Tibial artery (tissue), 4 donors: ENCODE measurements at regions not wholly inside any gene's neighbourhood (a gene's known extent, or its start where the extent isn't known, plus 50 kb on each side); places are given as distances from the start of the nearest gene placed in this dataset.
A peak's percentile ranks its signal among the peaks of the same experiment; 100 is the strongest.

Experiments used
- DNase-seq, 2 donors: peaks; one replicate each; pipeline ENCODE4 v3.0.0-alpha.2; 2019
- H3K27ac ChIP-seq, 2 donors: fragments of 200-600 bp; sonication (generic) in 1 of 2; 1 replicate in 1 of 2; 2 replicates in 1 of 2; pipeline ENCODE4 v1.5.1; 2018 to 2019; ENCODE audit warnings: mild to moderate bottlenecking in 1 of 2
- H3K27me3 ChIP-seq, 2 donors: fragments of 200-600 bp; sonication (generic) in 1 of 2; one replicate each; pipeline versions ENCODE4 v1.5.1 to v1.6.0; 2016 to 2019
- H3K36me3 ChIP-seq, 3 donors: fragments of 200-600 bp; sonication (generic) in 2 of 3; one replicate each; pipeline ENCODE4 v1.5.1; 2016 to 2019; ENCODE audit warnings: mild to moderate bottlenecking in 2 of 3
- H3K4me1 ChIP-seq, 4 donors: fragments of 200-600 bp; sonication (generic) in 2 of 4; 1 replicate in 3 of 4; 2 replicates in 1 of 4; pipeline ENCODE4 v1.5.1; 2016 to 2019
- H3K4me3 ChIP-seq, 2 donors: fragments of 200-600 bp; sonication (generic) in 1 of 2; 1 replicate in 1 of 2; 2 replicates in 1 of 2; pipeline ENCODE4 v1.5.1; 2018 to 2019; ENCODE audit warnings: mild to moderate bottlenecking in 2 of 2
- H3K9me3 ChIP-seq, 3 donors: fragments of 200-600 bp; sonication (generic) in 1 of 3; one replicate each; pipeline ENCODE4 v1.5.1; 2016 to 2019
- CTCF ChIP-seq, 2 experiments: fragments of 200-600 bp in 1 of 2; fragments of 450-650 bp in 1 of 2; IDR thresholded peaks; one replicate each; pipeline ENCODE4 v1.5.1; 2017 to 2019; ENCODE audit warnings: antibody characterized with exemption in 2 of 2, mild to moderate bottlenecking in 1 of 2, moderate library complexity in 1 of 2
- intact Hi-C: fragments of 100-400 bp; cut with DNase I; formaldehyde crosslinking; loops from one replicate; pipeline ENCODE4 v1.15.0; 2023; ENCODE audit warnings: low total_unique reads

GRCh38 chr6:139754898-139755775 lies 380.7 kb upstream of the CITED2 start:
- H3K4me3 ChIP-seq = no peak overlapping the region
- no peak for TF ChIP-seq CTCF (IDR thresholded peaks at IDR 0.05)
- DNase-seq = no peak
- H3K4me1 ChIP-seq = peaks cover 0 to 64% (median 25%) of the 10 kb centered on the region in 4 donors
- H3K9me3 ChIP-seq = no peaks in the 10 kb centered on the region
- intact Hi-C loops = no loop called here
- no peaks in the 10 kb centered on the region for H3K27me3 ChIP-seq
- H3K36me3 ChIP-seq = no peaks in the 10 kb centered on the region
- peak overlapping the region in 1 of 2 donors; percentile 1 for H3K27ac ChIP-seq

DNA sequence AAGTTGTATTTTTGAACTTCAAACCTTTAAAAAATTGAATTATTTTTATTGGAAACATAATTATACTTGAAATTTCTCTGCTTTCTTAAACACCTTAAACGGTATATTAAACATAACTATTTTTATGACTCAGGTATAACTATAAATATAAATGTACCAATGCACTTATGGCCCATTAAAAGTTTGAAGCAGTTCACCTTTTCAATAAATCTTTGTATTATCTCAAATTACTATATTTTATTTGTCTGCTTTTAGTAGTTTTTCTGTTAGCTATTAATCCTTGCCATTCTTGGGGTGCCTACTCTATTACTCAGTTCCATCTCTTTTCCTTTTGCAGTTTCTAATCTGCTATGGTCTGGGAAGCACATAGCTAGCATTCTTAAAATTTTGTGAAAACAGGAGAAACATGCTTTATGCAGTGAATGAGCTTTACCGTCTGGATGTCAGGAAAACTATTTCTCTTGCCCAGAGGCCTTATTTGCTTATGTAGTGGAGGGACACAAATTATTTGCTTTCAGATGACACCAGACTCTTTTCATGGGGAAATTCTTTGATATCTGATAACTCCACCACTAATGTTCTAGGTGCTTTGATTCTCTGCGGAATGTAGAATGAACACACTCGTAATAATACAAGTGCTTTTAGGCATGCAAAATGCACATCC lies 378.9 kb upstream of the CITED2 start:
- Histone ChIP-seq H3K4me1 (peaks cover 0 to 52% (median 22%) of the 10 kb centered on the region in 4 donors), H3K4me3 (no peak overlapping the region), H3K36me3 (no peaks in the 10 kb centered on the region), H3K27ac (no peak overlapping the region), H3K27me3 (no peaks in the 10 kb centered on the region), H3K9me3 (no peaks in the 10 kb centered on the region)
- intact Hi-C loops = no loop called here
- no peak for DNase-seq
- no peak for TF ChIP-seq CTCF (IDR thresholded peaks at IDR 0.05)

GRCh38 chr6:139752086-139752485 lies 377.6 kb upstream of the CITED2 start:
- H3K27ac ChIP-seq = no peak overlapping the region
- intact Hi-C loops = no loop called here

GRCh38 chr6:139751179-139751578 lies 376.7 kb upstream of the CITED2 start:
- no peaks in the 10 kb centered on the region for H3K36me3 ChIP-seq
- no peaks in the 10 kb centered on the region for H3K27me3 ChIP-seq
- no peak overlapping the region for H3K4me3 ChIP-seq
- no peak for DNase-seq
- intact Hi-C loops = no loop called here
- no peak overlapping the region for H3K27ac ChIP-seq
- H3K9me3 ChIP-seq = no peaks in the 10 kb centered on the region
- no peak for TF ChIP-seq CTCF (IDR thresholded peaks at IDR 0.05)
- H3K4me1 ChIP-seq = peaks cover 0 to 32% (median 12%) of the 10 kb centered on the region in 4 donors

More at GRCh38 chr6:139752086-139752485, 377.6 kb upstream of the CITED2 start:
- DNase-seq = no peak
- Histone ChIP-seq H3K27me3 (no peaks in the 10 kb centered on the region), H3K9me3 (no peaks in the 10 kb centered on the region), H3K4me3 (no peak overlapping the region), H3K4me1 (peaks cover 0 to 40% (median 13%) of the 10 kb centered on the region in 4 donors), H3K36me3 (no peaks in the 10 kb centered on the region)
- TF ChIP-seq CTCF (IDR thresholded peaks at IDR 0.05) = no peak

GRCh38 chr6:139748353-139749146 lies 374.1 kb upstream of the CITED2 start:
- Histone ChIP-seq H3K36me3 (no peaks in the 10 kb centered on the region), H3K9me3 (no peaks in the 10 kb centered on the region), H3K4me1 (peaks cover 0 to 28% (median 6%) of the 10 kb centered on the region in 4 donors), H3K27ac (no peak overlapping the region), H3K27me3 (no peaks in the 10 kb centered on the region), H3K4me3 (no peak overlapping the region)
- no peak for TF ChIP-seq CTCF (IDR thresholded peaks at IDR 0.05)
- DNase-seq = no peak
- intact Hi-C loops = no loop called here
